ENCODE measurements at regions not wholly inside any gene's neighbourhood (a gene's known extent, or its start where the extent isn't known, plus 50 kb on each side); places are given as distances from the start of the nearest gene placed in this dataset.

- no peak overlapping the region for H4K91ac ChIP-seq (ENCODE audit: low read depth, low read length)
- H3K4me3 ChIP-seq (ENCODE audit: low read depth, low read length) = no peak overlapping the region
- no peak overlapping the region for H3K14ac ChIP-seq (ENCODE audit: low read length)
- H2AFZ ChIP-seq (ENCODE audit: insufficient read depth, low read length, poor library complexity) = no peak overlapping the region
- H3K79me2 ChIP-seq (ENCODE audit: control insufficient read depth, insufficient read depth, low read length, poor library complexity) = no peaks in the 10 kb centered on the region
- H3K4me1 ChIP-seq (ENCODE audit: control insufficient read depth in 1 of 2, insufficient read depth in 2 of 2, low read length in 2 of 2) = no peaks in the 10 kb centered on the region
- H3K79me1 ChIP-seq (ENCODE audit: low read length) = no peaks in the 10 kb centered on the region
- H3K23ac ChIP-seq (ENCODE audit: low read length) = no peak overlapping the region
- H4K12ac ChIP-seq (ENCODE audit: low read depth, low read length) = no peak overlapping the region
- no peak for DNase-seq
- no peak overlapping the region for H2BK120ac ChIP-seq (ENCODE audit: insufficient read depth, low read length, poor library complexity)
- H4K8ac ChIP-seq (ENCODE audit: low read depth, low read length) = no peak overlapping the region
- no peak overlapping the region for H2BK5ac ChIP-seq (ENCODE audit: low read depth, low read length, poor library complexity)
- no peak overlapping the region for H2AK5ac ChIP-seq (ENCODE audit: low read length)
- H3K9ac ChIP-seq (ENCODE audit: low read length) = no peak overlapping the region
- H3K18ac ChIP-seq (ENCODE audit: low read length) = no peak overlapping the region
- H3K36me3 ChIP-seq (ENCODE audit: control insufficient read depth in 1 of 2, insufficient read depth in 2 of 2, low read length in 2 of 2) = no peaks in the 10 kb centered on the region
- WGBS (ENCODE audit: extremely low coverage, insufficient coverage, insufficient read length) = no CpG with 5 or more reads among the region's 3 CpGs
- H2BK12ac ChIP-seq (ENCODE audit: low read length) = no peak overlapping the region
- H3K27ac ChIP-seq (ENCODE audit: low read depth, low read length) = no peak overlapping the region
- H3K9me3 ChIP-seq (ENCODE audit: insufficient read depth, low read depth, low read length) = peaks cover 1% of the 10 kb centered on the region
- H3K4me2 ChIP-seq (ENCODE audit: low read length) = no peak overlapping the region
- H3K27me3 ChIP-seq (ENCODE audit: insufficient read depth, low read length) = no peaks in the 10 kb centered on the region
- H3K4ac ChIP-seq (ENCODE audit: low read depth, low read length) = no peak overlapping the region
These were observed 116.0 kb downstream of the NMUR2 start for GRCh38 chr5:152288917-152289595.

GRCh38 chr5:152288499-152288898, 116.6 kb downstream of the NMUR2 start:
- no peaks in the 10 kb centered on the region for H3K27me3 ChIP-seq (ENCODE audit: insufficient read depth, low read length)
- H3K4me3 ChIP-seq (ENCODE audit: low read depth, low read length) = no peak overlapping the region
- H4K8ac ChIP-seq (ENCODE audit: low read depth, low read length) = no peak overlapping the region
- H4K91ac ChIP-seq (ENCODE audit: low read depth, low read length) = no peak overlapping the region
- no peak overlapping the region for H4K12ac ChIP-seq (ENCODE audit: low read depth, low read length)
- H3K79me2 ChIP-seq (ENCODE audit: control insufficient read depth, insufficient read depth, low read length, poor library complexity) = no peaks in the 10 kb centered on the region
- H3K36me3 ChIP-seq (ENCODE audit: control insufficient read depth in 1 of 2, insufficient read depth in 2 of 2, low read length in 2 of 2) = no peaks in the 10 kb centered on the region
- no peak overlapping the region for H3K4ac ChIP-seq (ENCODE audit: low read depth, low read length)
- H3K9ac ChIP-seq (ENCODE audit: low read length) = no peak overlapping the region
- H3K79me1 ChIP-seq (ENCODE audit: low read length) = no peaks in the 10 kb centered on the region
- H3K14ac ChIP-seq (ENCODE audit: low read length) = no peak overlapping the region
- no peak overlapping the region for H3K27ac ChIP-seq (ENCODE audit: low read depth, low read length)
- H3K9me3 ChIP-seq (ENCODE audit: insufficient read depth, low read depth, low read length) = peaks cover 1% of the 10 kb centered on the region
- no CpG with 5 or more reads among the region's 6 CpGs for WGBS (ENCODE audit: extremely low coverage, insufficient coverage, insufficient read length)
- no peak overlapping the region for H3K18ac ChIP-seq (ENCODE audit: low read length)
- no peak overlapping the region for H2BK5ac ChIP-seq (ENCODE audit: low read depth, low read length, poor library complexity)
- H2BK12ac ChIP-seq (ENCODE audit: low read length) = no peak overlapping the region
- no peak overlapping the region for H2AK5ac ChIP-seq (ENCODE audit: low read length)
- no peak overlapping the region for H3K4me2 ChIP-seq (ENCODE audit: low read length)
- no peak overlapping the region for H2BK120ac ChIP-seq (ENCODE audit: insufficient read depth, low read length, poor library complexity)
- DNase-seq = no peak
- H3K4me1 ChIP-seq (ENCODE audit: control insufficient read depth in 1 of 2, insufficient read depth in 2 of 2, low read length in 2 of 2) = no peaks in the 10 kb centered on the region
- no peak overlapping the region for H3K23ac ChIP-seq (ENCODE audit: low read length)
- H2AFZ ChIP-seq (ENCODE audit: insufficient read depth, low read length, poor library complexity) = no peak overlapping the region

- Histone ChIP-seq H4K91ac (ENCODE audit: low read depth, low read length) (no peak overlapping the region), H2BK120ac (ENCODE audit: insufficient read depth, low read length, poor library complexity) (no peak overlapping the region), H3K4me3 (ENCODE audit: low read depth, low read length) (no peak overlapping the region), H3K18ac (ENCODE audit: low read length) (no peak overlapping the region), H3K79me2 (ENCODE audit: control insufficient read depth, insufficient read depth, low read length, poor library complexity) (no peaks in the 10 kb centered on the region), H3K9ac (ENCODE audit: low read length) (no peak overlapping the region), H3K4me1 (ENCODE audit: control insufficient read depth in 1 of 2, insufficient read depth in 2 of 2, low read length in 2 of 2) (no peaks in the 10 kb centered on the region), H3K79me1 (ENCODE audit: low read length) (no peaks in the 10 kb centered on the region), H3K9me3 (ENCODE audit: insufficient read depth, low read depth, low read length) (peaks cover 1% of the 10 kb centered on the region), H3K14ac (ENCODE audit: low read length) (no peak overlapping the region), H3K27ac (ENCODE audit: low read depth, low read length) (no peak overlapping the region), H2AK5ac (ENCODE audit: low read length) (no peak overlapping the region), H2AFZ (ENCODE audit: insufficient read depth, low read length, poor library complexity) (no peak overlapping the region), H3K36me3 (ENCODE audit: control insufficient read depth in 1 of 2, insufficient read depth in 2 of 2, low read length in 2 of 2) (no peaks in the 10 kb centered on the region), H2BK5ac (ENCODE audit: low read depth, low read length, poor library complexity) (no peak overlapping the region), H3K4ac (ENCODE audit: low read depth, low read length) (no peak overlapping the region), H4K12ac (ENCODE audit: low read depth, low read length) (no peak overlapping the region), H3K23ac (ENCODE audit: low read length) (no peak overlapping the region), H2BK12ac (ENCODE audit: low read length) (no peak overlapping the region), H4K8ac (ENCODE audit: low read depth, low read length) (no peak overlapping the region), H3K27me3 (ENCODE audit: insufficient read depth, low read length) (no peaks in the 10 kb centered on the region), H3K4me2 (ENCODE audit: low read length) (no peak overlapping the region)
- no CpG with 5 or more reads among the region's 3 CpGs for WGBS (ENCODE audit: extremely low coverage, insufficient coverage, insufficient read length)
- no peak for DNase-seq
These were observed 119.3 kb downstream of the NMUR2 start for GRCh38 chr5:152285764-152286163.

- Histone ChIP-seq H2AFZ (ENCODE audit: insufficient read depth, low read length, poor library complexity) (no peak overlapping the region), H3K4me1 (ENCODE audit: control insufficient read depth in 1 of 2, insufficient read depth in 2 of 2, low read length in 2 of 2) (no peaks in the 10 kb centered on the region), H3K4ac (ENCODE audit: low read depth, low read length) (no peak overlapping the region), H3K18ac (ENCODE audit: low read length) (no peak overlapping the region), H2BK120ac (ENCODE audit: insufficient read depth, low read length, poor library complexity) (no peak overlapping the region), H3K36me3 (ENCODE audit: control insufficient read depth in 1 of 2, insufficient read depth in 2 of 2, low read length in 2 of 2) (no peaks in the 10 kb centered on the region), H3K27ac (ENCODE audit: low read depth, low read length) (no peak overlapping the region), H3K14ac (ENCODE audit: low read length) (no peak overlapping the region), H3K9me3 (ENCODE audit: insufficient read depth, low read depth, low read length) (peaks cover 1% of the 10 kb centered on the region), H3K23ac (ENCODE audit: low read length) (no peak overlapping the region), H3K27me3 (ENCODE audit: insufficient read depth, low read length) (no peaks in the 10 kb centered on the region), H4K91ac (ENCODE audit: low read depth, low read length) (no peak overlapping the region), H2AK5ac (ENCODE audit: low read length) (no peak overlapping the region), H2BK12ac (ENCODE audit: low read length) (no peak overlapping the region), H3K79me2 (ENCODE audit: control insufficient read depth, insufficient read depth, low read length, poor library complexity) (no peaks in the 10 kb centered on the region), H3K4me2 (ENCODE audit: low read length) (no peak overlapping the region), H4K8ac (ENCODE audit: low read depth, low read length) (no peak overlapping the region), H2BK5ac (ENCODE audit: low read depth, low read length, poor library complexity) (no peak overlapping the region), H4K12ac (ENCODE audit: low read depth, low read length) (no peak overlapping the region), H3K4me3 (ENCODE audit: low read depth, low read length) (no peak overlapping the region), H3K9ac (ENCODE audit: low read length) (no peak overlapping the region), H3K79me1 (ENCODE audit: low read length) (no peaks in the 10 kb centered on the region)
- WGBS (ENCODE audit: extremely low coverage, insufficient coverage, insufficient read length) = no CpG with 5 or more reads among the region's 1 CpG
- DNase-seq = no peak
These were observed 122.7 kb downstream of the NMUR2 start for GRCh38 chr5:152282331-152282730.

Measured in trophoblast cell (in vitro differentiated cells and primary cell).